ENCODE measurements at regions not wholly inside any gene's neighbourhood (a gene's known extent, or its start where the extent isn't known, plus 50 kb on each side); places are given as distances from the start of the nearest gene placed in this dataset.

GRCh38 chr10:36624551-36625100 is 500.8 kb upstream of the ANKRD30A start:
- H3K9me3 ChIP-seq (ENCODE audit: low read depth, low read length, poor library complexity, severe bottlenecking) = peaks cover 9% of the 10 kb centered on the region
- TF ChIP-seq EZH2 (IDR thresholded peaks at IDR 0.05; ENCODE audit: borderline replicate concordance, low read depth, low read length, poor library complexity, severe bottlenecking) (no peak), CTCF (conservative IDR thresholded peaks at IDR 0.05; ENCODE audit: low read depth, low read length) (no peak)
- H3K27ac ChIP-seq (ENCODE audit: low read depth, low read length, poor library complexity, severe bottlenecking) = no peak overlapping the region
- no peaks in the 10 kb centered on the region for H3K27me3 ChIP-seq (replicated peaks; ENCODE audit: insufficient read depth, low read depth, low read length, poor library complexity)
- no TSS peak for BruUV-seq (replicated peaks)
- no peak for DNase-seq (ENCODE audit: low spot score)
- CTCF ChIA-PET = no interaction called here
- no peak overlapping the region for H3K4me3 ChIP-seq (ENCODE audit: low read depth, low read length, poor library complexity, severe bottlenecking)
- intact Hi-C loops (cut with micrococcal nuclease; ENCODE audit: unreplicated experiment) = no loop called here
- peaks cover 11% of the 10 kb centered on the region for H3K4me1 ChIP-seq (ENCODE audit: insufficient read depth, low read length, poor library complexity, severe bottlenecking)
- POLR2A ChIA-PET (ENCODE audit: low non-redundant PET) = no interaction called here
- H3K36me3 ChIP-seq (ENCODE audit: insufficient read depth, low read length, poor library complexity, severe bottlenecking) = no peaks in the 10 kb centered on the region

GRCh38 chr10:36621346-36621745 is 504.1 kb upstream of the ANKRD30A start:
- peaks cover 9% of the 10 kb centered on the region for H3K9me3 ChIP-seq (ENCODE audit: low read depth, low read length, poor library complexity, severe bottlenecking)
- TF ChIP-seq CTCF (conservative IDR thresholded peaks at IDR 0.05; ENCODE audit: low read depth, low read length) (no peak), EZH2 (IDR thresholded peaks at IDR 0.05; ENCODE audit: borderline replicate concordance, low read depth, low read length, poor library complexity, severe bottlenecking) (no peak)
- H3K4me3 ChIP-seq (ENCODE audit: low read depth, low read length, poor library complexity, severe bottlenecking) = no peak overlapping the region
- intact Hi-C loops (cut with micrococcal nuclease; ENCODE audit: unreplicated experiment) = no loop called here
- CTCF ChIA-PET = no interaction called here
- no peaks in the 10 kb centered on the region for H3K36me3 ChIP-seq (ENCODE audit: insufficient read depth, low read length, poor library complexity, severe bottlenecking)
- BruUV-seq (replicated peaks) = no TSS peak
- POLR2A ChIA-PET (ENCODE audit: low non-redundant PET) = no interaction called here
- no peak overlapping the region for H3K27ac ChIP-seq (ENCODE audit: low read depth, low read length, poor library complexity, severe bottlenecking)
- no peaks in the 10 kb centered on the region for H3K4me1 ChIP-seq (ENCODE audit: insufficient read depth, low read length, poor library complexity, severe bottlenecking)
- no peaks in the 10 kb centered on the region for H3K27me3 ChIP-seq (replicated peaks; ENCODE audit: insufficient read depth, low read depth, low read length, poor library complexity)
- no peak for DNase-seq (ENCODE audit: low spot score)

GRCh38 chr10:36612436-36612835 is 513.0 kb upstream of the ANKRD30A start:
- no peaks in the 10 kb centered on the region for H3K9me3 ChIP-seq (ENCODE audit: low read depth, low read length, poor library complexity, severe bottlenecking)
- TF ChIP-seq CTCF (conservative IDR thresholded peaks at IDR 0.05; ENCODE audit: low read depth, low read length) (0 out of 2 replicates have a peak, but pooled peaks have one; percentile 11), EZH2 (IDR thresholded peaks at IDR 0.05; ENCODE audit: borderline replicate concordance, low read depth, low read length, poor library complexity, severe bottlenecking) (no peak)
- ChIA-PET POLR2A (ENCODE audit: low non-redundant PET) (no interaction called here), CTCF (no interaction called here)
- no peak overlapping the region for H3K27ac ChIP-seq (ENCODE audit: low read depth, low read length, poor library complexity, severe bottlenecking)
- no peak for DNase-seq (ENCODE audit: low spot score)
- no TSS peak for BruUV-seq (replicated peaks)
- H3K4me1 ChIP-seq (ENCODE audit: insufficient read depth, low read length, poor library complexity, severe bottlenecking) = no peaks in the 10 kb centered on the region
- no peak overlapping the region for H3K4me3 ChIP-seq (ENCODE audit: low read depth, low read length, poor library complexity, severe bottlenecking)
- intact Hi-C loops (cut with micrococcal nuclease; ENCODE audit: unreplicated experiment) = no loop called here
- no peaks in the 10 kb centered on the region for H3K36me3 ChIP-seq (ENCODE audit: insufficient read depth, low read length, poor library complexity, severe bottlenecking)
- no peaks in the 10 kb centered on the region for H3K27me3 ChIP-seq (replicated peaks; ENCODE audit: insufficient read depth, low read depth, low read length, poor library complexity)

All from A673 (cell line).